HepG2 (cell line): ENCODE measurements at regions not wholly inside any gene's neighbourhood (a gene's known extent, or its start where the extent isn't known, plus 50 kb on each side); places are given as distances from the start of the nearest gene placed in this dataset.

Experiments
- POLR2AphosphoS5 ChIP-seq: IDR thresholded peaks from 2 replicates; pipeline ENCODE4 v1.6.1; 2012; ENCODE audit warnings: low read depth, low read length
- ZNF678 ChIP-seq: sonication (generic); formaldehyde crosslinking; IDR thresholded peaks from 2 replicates; pipeline ENCODE4 v1.4.0; 2020; ENCODE audit warnings: mild to moderate bottlenecking, missing genetic modification reagents

- TF ChIP-seq POLR2AphosphoS5 (no peak), ZNF678 (CRISPR knock-in tag) (no peak)
Observed at GRCh38 chr3:182215881-182216280, 504.2 kb downstream of the SOX2 start.
